HCT116 (cell line): ENCODE measurements at regions not wholly inside any gene's neighbourhood (a gene's known extent, or its start where the extent isn't known, plus 50 kb on each side); places are given as distances from the start of the nearest gene placed in this dataset.
"Not testable (repeated sequence)": the region's sequence is repeated elsewhere in the genome, so short reads cannot be mapped to it uniquely, and the experiment has no call there.

Source experiments
- ATAC-seq: fragments of 200-7000 bp; cut with Tn5 transposase; 2 replicates; pipeline ENCODE4 v1.9.1; 2020; ENCODE audit warnings: mild to moderate bottlenecking, moderate library complexity
- BruUV-seq: library from RNA; stranded (reverse); fragments of 400-500 nt; replicated peaks from 2 replicates; lab custom pipeline; 2021; lab: Mats Ljungman, UMichigan
- CTCF ChIA-PET: fragments of 300-600 bp; sonication (Branson Sonifier 250); formaldehyde crosslinking; loops from one replicate; lab custom pipeline; 2021; ENCODE audit warnings: antibody characterized with exemption; lab: Charles Lee
- POLR2A ChIA-PET: fragments of 300-600, 350-600 bp; sonication (Branson Sonifier 250); formaldehyde crosslinking; loops from one replicate; lab custom pipeline; 2021; ENCODE audit warnings: antibody characterized with exemption; lab: Charles Lee
- RAD21 ChIA-PET, 2 experiments: fragments of 300-600 bp; sonication (Branson Sonifier 250); formaldehyde crosslinking; loops; one replicate each; lab custom pipeline; 2023; ENCODE audit warnings: low total read pairs in 2 of 2; ENCODE audit not compliant: uncharacterized antibody in 2 of 2, unreplicated experiment in 2 of 2, low non-redundant PET in 1 of 2; lab: Charles Lee
- DNase-seq: peaks from one replicate; pipeline ENCODE4 v3.0.0-alpha.2; 2010; ENCODE audit warnings: low read depth, low spot score
- H2AFZ ChIP-seq: fragments of 200-600 bp; shearing (Covaris generic), sonication (generic); 2 replicates; pipeline ENCODE4 v1.6.1; 2017; ENCODE audit warnings: low read depth, mixed run types, mixed read lengths, antibody characterized with exemption, low read length; ENCODE audit not compliant: poor library complexity, severe bottlenecking
- H3K27ac ChIP-seq: 2 replicates; pipeline ENCODE4 v1.5.1; 2012; ENCODE audit warnings: low read depth, low read length
- H3K27me3 ChIP-seq: fragments of 200-600 bp; sonication (generic); 2 replicates; pipeline ENCODE4 v1.6.1; 2016; ENCODE audit warnings: mixed run types, low read length, mixed read lengths; ENCODE audit not compliant: insufficient read depth
- H3K36me3 ChIP-seq, 2 experiments: fragments of 200-500 bp in 1 of 2; fragments of 200-600 bp in 1 of 2; sonication (Bioruptor generic) in 1 of 2; sonication (generic) in 1 of 2; 2 replicates each; pipeline versions ENCODE4 v1.5.1 to v1.6.1; 2014 to 2016; ENCODE audit warnings: low read length in 2 of 2, inconsistent platforms in 1 of 2, mixed read lengths in 1 of 2, mixed run types in 1 of 2; ENCODE audit not compliant: insufficient read depth in 2 of 2, control insufficient read depth in 1 of 2
- H3K4me1 ChIP-seq, 2 experiments: fragments of 200-600 bp in 1 of 2; sonication (generic) in 1 of 2; 2 replicates each; pipeline versions ENCODE4 v1.5.1 to v1.6.1; 2012 to 2017; ENCODE audit warnings: low read length in 2 of 2, inconsistent platforms in 1 of 2, mild to moderate bottlenecking in 1 of 2, mixed read lengths in 1 of 2, mixed run types in 1 of 2, moderate library complexity in 1 of 2; ENCODE audit not compliant: insufficient read depth in 2 of 2, control insufficient read depth in 1 of 2
- H3K4me2 ChIP-seq: fragments of 200-600 bp; sonication (generic); 2 replicates; pipeline ENCODE4 v1.6.1; 2017; ENCODE audit warnings: mixed run types, low read length, mixed read lengths
- H3K4me3 ChIP-seq, 2 experiments: fragments of 200-600 bp in 1 of 2; sonication (generic) in 1 of 2; replicated peaks in 1 of 2; 2 replicates each; pipeline ENCODE4 v1.5.1; 2011 to 2016; ENCODE audit warnings: low read length in 2 of 2, control low read depth in 1 of 2, low read depth in 1 of 2, mild to moderate bottlenecking in 1 of 2, mixed read lengths in 1 of 2, mixed run types in 1 of 2
- H3K79me2 ChIP-seq: fragments of 200-600 bp; sonication (generic); 2 replicates; pipeline ENCODE4 v1.6.1; 2017; ENCODE audit warnings: mild to moderate bottlenecking, mixed run types, low read length, moderate library complexity, mixed read lengths; ENCODE audit not compliant: insufficient read depth
- H3K9ac ChIP-seq: fragments of 200-600 bp; sonication (generic); 2 replicates; pipeline ENCODE4 v1.6.1; 2016; ENCODE audit warnings: low read length, mixed read lengths
- H3K9me2 ChIP-seq: fragments of 200-600 bp; sonication (generic), shearing (Covaris generic); 2 replicates; pipeline ENCODE4 v1.6.1; 2017; ENCODE audit warnings: mixed run types, mild to moderate bottlenecking, moderate library complexity; ENCODE audit not compliant: insufficient read depth
- H3K9me3 ChIP-seq, 2 experiments: fragments of 200-500 bp in 1 of 2; fragments of 200-600 bp in 1 of 2; sonication (Bioruptor generic) in 1 of 2; sonication (generic) in 1 of 2; 2 replicates each; pipeline ENCODE4 v1.6.1; 2014 to 2017; ENCODE audit warnings: low read length in 2 of 2, mixed read lengths in 2 of 2, inconsistent platforms in 1 of 2, low read depth in 1 of 2, mild to moderate bottlenecking in 1 of 2, mixed run types in 1 of 2, moderate library complexity in 1 of 2; ENCODE audit not compliant: control insufficient read depth in 1 of 2, insufficient read depth in 1 of 2
- H4K20me1 ChIP-seq: fragments of 200-600 bp; sonication (generic), shearing (Covaris generic); 2 replicates; pipeline ENCODE4 v1.6.1; 2017; ENCODE audit warnings: mixed run types, mild to moderate bottlenecking, moderate library complexity; ENCODE audit not compliant: insufficient read depth
- EGR1 ChIP-seq: IDR thresholded peaks from 2 replicates; pipeline ENCODE4 v1.6.1; 2012; ENCODE audit warnings: low read depth
- ELF1 ChIP-seq: IDR thresholded peaks from 2 replicates; pipeline ENCODE4 v1.6.1; 2012; ENCODE audit warnings: low read depth, borderline replicate concordance
- EZH2 ChIP-seq: fragments of 200-600 bp; sonication (generic); IDR thresholded peaks from 2 replicates; pipeline ENCODE4 v1.6.1; 2017; ENCODE audit warnings: antibody characterized with exemption, mixed run types
- FOSL1 ChIP-seq: IDR thresholded peaks from 2 replicates; pipeline ENCODE4 v1.6.1; 2012; ENCODE audit warnings: low read depth
- POLR2AphosphoS5 ChIP-seq: IDR thresholded peaks from 2 replicates; pipeline ENCODE4 v1.6.1; 2011; ENCODE audit warnings: mild to moderate bottlenecking, low read depth, low read length, moderate library complexity
- ZFX ChIP-seq: fragments of 450-650 bp; IDR thresholded peaks from 2 replicates; pipeline ENCODE4 v1.6.1; 2017
- ZNF274 ChIP-seq: fragments of 200-500 bp; sonication (Bioruptor generic); IDR thresholded peaks from 2 replicates; pipeline ENCODE4 v1.6.1; 2014; ENCODE audit warnings: mild to moderate bottlenecking, low read depth, low read length, inconsistent platforms
- intact Hi-C: fragments of 100-400 bp; cut with micrococcal nuclease; formaldehyde crosslinking; loops from 2 replicates; pipeline ENCODE4 v1.10.0; 2022
- TF ChIP-seq, protein P1 (sequence below), 3 experiments: fragments of 200-600 bp in 1 of 3; sonication (generic) in 1 of 3; IDR thresholded peaks in 2 of 3; conservative IDR thresholded peaks in 1 of 3; 2 replicates each; pipeline ENCODE4 v1.5.1; 2012 to 2017; ENCODE audit warnings: low read depth in 2 of 3, low read length in 2 of 3, antibody characterized with exemption in 1 of 3, borderline replicate concordance in 1 of 3, control low read depth in 1 of 3, mild to moderate bottlenecking in 1 of 3, mixed read lengths in 1 of 3, mixed run types in 1 of 3, moderate library complexity in 1 of 3; ENCODE audit not compliant: insufficient read depth in 1 of 3

DNA sequence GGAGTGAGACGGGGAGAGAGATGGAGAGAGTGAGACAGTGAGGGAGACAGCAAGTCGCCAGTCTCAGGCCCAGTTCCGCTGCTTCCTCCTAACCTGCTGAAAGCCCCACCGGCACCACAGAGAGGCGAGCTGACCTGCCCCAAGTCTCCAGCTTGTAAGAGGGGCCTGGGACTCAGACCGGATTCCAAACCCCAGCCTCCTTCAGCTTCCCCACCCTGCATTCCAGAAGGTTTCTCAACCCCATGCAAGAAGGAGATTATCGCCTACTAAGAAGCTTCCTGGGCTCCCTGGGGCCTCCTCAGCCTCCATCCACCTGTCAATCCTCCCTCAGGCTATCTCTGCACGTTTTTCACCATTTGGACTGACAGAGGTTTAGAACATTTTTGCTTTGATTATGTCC, 173.1 kb upstream of the RAB6C start:
- RAD21 ChIA-PET: no interaction called here
- no peak overlapping the region for H3K9ac ChIP-seq
- no peak overlapping the region for H3K4me3 ChIP-seq
- CTCF ChIA-PET: no interaction called here
- H3K9me3 ChIP-seq: no peaks in the 10 kb centered on the region
- no peak overlapping the region for H3K27ac ChIP-seq
- H3K9me2 ChIP-seq: no peaks in the 10 kb centered on the region
- BruUV-seq: no TSS peak
- no peaks in the 10 kb centered on the region for H3K36me3 ChIP-seq
- TF ChIP-seq POLR2AphosphoS5 (no peak), ZNF274 (no peak), EZH2 (no peak)
- TF ChIP-seq, protein P1, sequence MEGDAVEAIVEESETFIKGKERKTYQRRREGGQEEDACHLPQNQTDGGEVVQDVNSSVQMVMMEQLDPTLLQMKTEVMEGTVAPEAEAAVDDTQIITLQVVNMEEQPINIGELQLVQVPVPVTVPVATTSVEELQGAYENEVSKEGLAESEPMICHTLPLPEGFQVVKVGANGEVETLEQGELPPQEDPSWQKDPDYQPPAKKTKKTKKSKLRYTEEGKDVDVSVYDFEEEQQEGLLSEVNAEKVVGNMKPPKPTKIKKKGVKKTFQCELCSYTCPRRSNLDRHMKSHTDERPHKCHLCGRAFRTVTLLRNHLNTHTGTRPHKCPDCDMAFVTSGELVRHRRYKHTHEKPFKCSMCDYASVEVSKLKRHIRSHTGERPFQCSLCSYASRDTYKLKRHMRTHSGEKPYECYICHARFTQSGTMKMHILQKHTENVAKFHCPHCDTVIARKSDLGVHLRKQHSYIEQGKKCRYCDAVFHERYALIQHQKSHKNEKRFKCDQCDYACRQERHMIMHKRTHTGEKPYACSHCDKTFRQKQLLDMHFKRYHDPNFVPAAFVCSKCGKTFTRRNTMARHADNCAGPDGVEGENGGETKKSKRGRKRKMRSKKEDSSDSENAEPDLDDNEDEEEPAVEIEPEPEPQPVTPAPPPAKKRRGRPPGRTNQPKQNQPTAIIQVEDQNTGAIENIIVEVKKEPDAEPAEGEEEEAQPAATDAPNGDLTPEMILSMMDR (IDR thresholded peaks at IDR 0.05 in 2 of 3, conservative IDR thresholded peaks at IDR 0.05 in 1 of 3; ENCODE audit: borderline replicate concordance in 1 of 3, insufficient read depth in 1 of 3, low read depth in 2 of 3, low read length in 2 of 3): no peak
- no peaks in the 10 kb centered on the region for H3K79me2 ChIP-seq
- H2AFZ ChIP-seq: no peak overlapping the region
- H3K4me2 ChIP-seq: no peak overlapping the region
- ATAC-seq: no peak
- POLR2A ChIA-PET: no interaction called here
- no peaks in the 10 kb centered on the region for H3K4me1 ChIP-seq
- H3K27me3 ChIP-seq: peaks cover 60% of the 10 kb centered on the region
- H4K20me1 ChIP-seq: no peaks in the 10 kb centered on the region
- DNase-seq: no peak
- intact Hi-C loops: no loop called here

DNA sequence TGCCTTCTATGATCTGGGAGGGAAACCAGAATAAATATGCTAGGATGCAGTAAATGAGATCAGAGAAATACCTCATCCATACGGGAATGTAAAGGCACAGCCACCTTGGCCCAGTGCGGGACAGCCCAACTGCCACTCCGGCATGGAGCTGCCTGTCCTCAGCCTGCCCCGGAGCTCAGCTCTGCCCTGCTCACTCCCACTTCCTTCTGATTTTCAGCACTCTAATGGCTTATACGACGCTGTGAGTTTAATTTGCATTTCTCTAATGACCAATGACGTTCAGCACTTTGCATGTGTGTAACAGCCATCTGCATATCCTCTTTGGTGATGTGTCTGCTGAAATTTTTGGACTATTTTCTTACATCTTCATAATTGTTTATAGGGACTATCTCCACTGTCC, 172.5 kb upstream of the RAB6C start:
- Histone ChIP-seq H3K9ac (no peak overlapping the region), H3K79me2 (no peaks in the 10 kb centered on the region), H3K36me3 (no peaks in the 10 kb centered on the region), H3K4me3 (no peak overlapping the region), H3K9me2 (no peaks in the 10 kb centered on the region), H3K9me3 (no peaks in the 10 kb centered on the region), H3K4me2 (no peak overlapping the region), H3K4me1 (no peaks in the 10 kb centered on the region), H3K27ac (no peak overlapping the region), H2AFZ (no peak overlapping the region), H4K20me1 (no peaks in the 10 kb centered on the region), H3K27me3 (peaks cover 55% of the 10 kb centered on the region)
- no peak for DNase-seq
- BruUV-seq: no TSS peak
- ATAC-seq: no peak
- RAD21 ChIA-PET: no interaction called here
- CTCF ChIA-PET: no interaction called here
- POLR2A ChIA-PET: no interaction called here
- intact Hi-C loops: no loop called here
- no peak for TF ChIP-seq EGR1
- TF ChIP-seq ZFX: no peak
- TF ChIP-seq FOSL1: no peak
- TF ChIP-seq ELF1: no peak
- no peak for TF ChIP-seq POLR2AphosphoS5

DNA sequence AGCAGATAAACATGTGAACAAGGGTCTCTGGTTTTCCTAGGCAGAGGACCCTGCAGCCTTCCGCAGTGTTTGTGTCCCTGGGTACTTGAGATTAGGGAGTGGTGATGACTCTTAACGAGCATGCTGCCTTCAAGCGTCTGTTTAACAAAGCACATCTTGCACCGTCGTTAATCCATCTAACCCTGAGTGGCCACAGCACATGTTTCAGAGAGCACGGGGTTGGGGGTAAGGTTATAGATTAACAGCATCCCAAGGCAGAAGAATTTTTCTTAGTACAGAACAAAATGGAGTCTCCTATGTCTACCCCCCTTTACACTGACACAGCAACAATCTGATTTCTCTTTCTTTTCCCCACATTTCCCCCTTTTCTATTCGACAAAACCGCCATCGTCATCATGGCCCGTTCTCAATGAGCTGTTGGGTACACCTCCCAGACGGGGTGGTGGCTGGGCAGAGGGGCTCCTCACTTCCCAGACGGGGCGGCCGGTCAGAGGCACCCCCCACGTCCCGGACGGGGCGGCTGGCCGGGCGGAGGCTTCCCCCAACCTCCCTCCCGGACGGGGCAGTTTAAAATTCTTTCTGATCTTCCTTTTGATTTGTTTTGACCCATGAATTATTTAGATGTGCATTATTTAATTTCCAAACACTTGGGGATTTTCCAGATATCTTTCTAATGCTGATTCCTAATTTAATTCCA, 171.7 kb upstream of the RAB6C start:
- ATAC-seq, H2AFZ ChIP-seq, H4K20me1 ChIP-seq, BruUV-seq, H3K4me2 ChIP-seq, H3K9ac ChIP-seq, H3K4me3 ChIP-seq, intact Hi-C loops, CTCF ChIA-PET, H3K4me1 ChIP-seq, RAD21 ChIA-PET, H3K36me3 ChIP-seq, H3K79me2 ChIP-seq, H3K9me2 ChIP-seq, DNase-seq, POLR2A ChIA-PET, H3K9me3 ChIP-seq, H3K27ac ChIP-seq: not testable (repeated sequence)
- peaks cover 47% of the 10 kb centered on the region for H3K27me3 ChIP-seq
